ENCODE measurements at regions not wholly inside any gene's neighbourhood (a gene's known extent, or its start where the extent isn't known, plus 50 kb on each side); places are given as distances from the start of the nearest gene placed in this dataset.

DNA sequence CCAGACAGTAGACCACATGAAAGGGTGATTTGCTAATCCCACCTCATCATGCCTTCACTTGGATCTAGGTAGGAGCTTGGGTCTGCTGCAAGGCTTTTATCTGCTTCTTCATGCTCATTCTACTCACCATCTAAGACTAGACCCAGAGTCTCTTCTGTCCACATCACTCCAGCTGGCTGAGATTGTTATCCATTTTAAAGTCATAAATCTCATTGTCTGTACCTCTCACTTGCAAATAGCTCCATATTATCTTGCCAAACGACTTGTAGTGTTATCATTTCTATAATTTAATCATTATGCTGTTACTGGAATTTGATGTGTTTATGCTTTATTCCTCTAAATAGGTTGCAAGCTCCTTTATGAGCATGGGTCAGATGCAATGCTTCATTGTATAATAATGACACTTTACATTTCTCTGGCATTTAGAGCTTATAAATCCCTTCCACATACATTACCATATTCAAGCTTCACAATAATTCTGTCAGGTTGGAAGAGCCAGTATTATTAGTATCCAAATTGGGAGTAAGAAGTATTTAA, 254.2 kb upstream of the SORL1-AS1 start:
- H3K36me3 ChIP-seq (replicated peaks; ENCODE audit: control insufficient read depth, insufficient read depth, low read length), result no peaks in the 10 kb centered on the region
- DNase-seq, result no peak
- H3K4me3 ChIP-seq (ENCODE audit: insufficient read depth, low read depth, low read length), result no peak overlapping the region
- H3K27me3 ChIP-seq (ENCODE audit: control insufficient read depth, insufficient read depth, low read length), result no peaks in the 10 kb centered on the region

DNA sequence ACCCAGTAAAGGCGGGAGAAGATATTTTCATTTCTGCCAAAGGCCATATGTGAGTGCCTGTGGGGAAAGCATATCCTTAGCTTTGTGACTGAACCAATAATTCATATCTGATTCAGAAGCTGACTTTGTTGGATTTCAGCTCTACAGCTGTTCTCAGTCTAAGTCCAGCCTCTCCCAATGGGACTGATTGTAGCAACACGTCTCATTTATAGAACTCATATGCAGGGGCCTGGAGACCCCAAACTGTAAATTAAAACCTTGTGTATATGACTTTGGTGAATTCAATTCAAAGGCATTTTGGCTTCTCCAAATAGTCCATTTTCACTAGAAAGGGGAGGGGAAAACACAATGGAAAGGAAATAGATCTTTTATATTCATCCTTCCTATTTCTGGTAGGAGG, 250.4 kb upstream of the SORL1-AS1 start:
- DNase-seq, result no peak
- Histone ChIP-seq H3K4me3 (ENCODE audit: insufficient read depth, low read depth, low read length) (no peak overlapping the region), H3K27me3 (ENCODE audit: control insufficient read depth, insufficient read depth, low read length) (no peaks in the 10 kb centered on the region), H3K36me3 (replicated peaks; ENCODE audit: control insufficient read depth, insufficient read depth, low read length) (no peaks in the 10 kb centered on the region)

DNA sequence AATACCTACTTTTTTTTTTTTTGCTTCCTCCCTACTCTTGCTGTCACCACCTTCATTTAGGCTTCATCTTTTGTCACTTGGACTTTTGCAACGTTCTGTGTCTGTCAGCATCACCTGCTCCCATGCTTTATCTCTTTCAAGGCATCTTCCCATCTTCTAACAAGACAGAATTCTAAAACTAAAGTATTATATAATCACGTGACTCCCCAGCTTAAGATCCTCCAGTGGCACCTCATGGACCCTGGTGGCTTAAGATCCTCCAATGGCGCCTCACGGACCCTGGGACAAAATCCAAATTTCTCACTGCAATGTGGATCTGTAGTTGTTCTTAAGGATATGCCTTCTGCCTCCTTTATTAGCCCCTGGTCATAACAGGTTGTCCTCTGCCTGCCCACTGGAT, 248.2 kb upstream of the SORL1-AS1 start:
- Histone ChIP-seq H3K36me3 (replicated peaks; ENCODE audit: control insufficient read depth, insufficient read depth, low read length) (no peaks in the 10 kb centered on the region), H3K27me3 (ENCODE audit: control insufficient read depth, insufficient read depth, low read length) (no peaks in the 10 kb centered on the region), H3K4me3 (ENCODE audit: insufficient read depth, low read depth, low read length) (no peak overlapping the region)
- DNase-seq, result no peak

DNA sequence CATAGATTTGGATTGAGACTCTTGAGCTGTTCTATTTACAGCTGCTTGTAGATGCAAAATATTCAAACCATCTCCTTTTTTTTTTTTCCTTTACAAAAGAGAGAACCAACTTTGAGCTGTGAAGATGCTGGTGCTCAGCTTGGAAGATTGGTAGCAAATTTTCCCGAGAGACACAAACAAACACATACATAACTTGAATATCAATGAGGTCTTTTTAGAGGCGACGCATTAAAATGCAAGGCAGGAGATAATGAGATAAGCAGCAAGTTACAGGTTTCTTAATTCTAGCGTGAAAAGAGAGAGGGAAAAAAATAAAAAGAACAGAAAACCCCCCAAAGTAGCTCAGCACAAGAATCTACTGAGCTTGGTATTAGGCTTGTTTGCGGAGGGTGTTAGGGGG, 247.0 kb upstream of the SORL1-AS1 start:
- Histone ChIP-seq H3K36me3 (replicated peaks; ENCODE audit: control insufficient read depth, insufficient read depth, low read length) (no peaks in the 10 kb centered on the region), H3K27me3 (ENCODE audit: control insufficient read depth, insufficient read depth, low read length) (no peaks in the 10 kb centered on the region), H3K4me3 (ENCODE audit: insufficient read depth, low read depth, low read length) (no peak overlapping the region)
- DNase-seq, result no peak

DNA sequence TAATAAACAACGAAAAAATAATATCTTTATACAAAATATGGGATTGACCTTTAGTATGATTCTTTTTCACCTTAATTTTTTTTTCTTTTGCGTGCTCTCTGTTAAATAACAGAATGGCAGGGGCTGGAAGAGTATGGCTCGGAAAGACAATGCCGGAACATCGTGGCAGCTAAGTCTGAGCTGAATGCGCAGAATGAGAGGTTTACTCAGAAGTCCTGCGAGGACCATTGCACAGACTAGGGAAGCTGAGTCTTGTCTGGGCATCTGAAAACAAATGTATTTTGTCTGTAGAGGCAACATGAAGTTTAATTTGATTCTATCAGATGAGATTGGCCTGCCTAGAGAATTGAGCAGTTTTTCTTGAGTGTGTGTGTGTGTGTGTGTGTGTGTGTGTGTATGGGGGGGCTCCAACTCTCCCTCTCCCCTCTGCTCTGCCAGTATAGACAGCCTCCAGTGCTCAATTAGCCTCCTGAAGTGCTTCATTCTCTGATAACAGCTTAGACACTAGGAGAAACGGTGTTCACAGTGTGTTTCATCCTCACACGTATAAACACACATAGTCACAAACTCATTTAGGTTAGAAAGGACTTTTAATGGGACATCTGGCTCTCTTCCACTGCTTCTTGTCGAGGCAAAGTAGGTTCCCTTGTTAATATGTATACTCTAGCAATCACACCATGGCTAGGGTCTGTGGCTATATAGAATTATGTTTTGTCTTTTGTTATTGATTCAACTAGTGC, 244.3 kb upstream of the SORL1-AS1 start:
- no peak overlapping the region for H3K4me3 ChIP-seq (ENCODE audit: insufficient read depth, low read depth, low read length)
- no peak for DNase-seq
- no peaks in the 10 kb centered on the region for H3K36me3 ChIP-seq (replicated peaks; ENCODE audit: control insufficient read depth, insufficient read depth, low read length)
- H3K27me3 ChIP-seq (ENCODE audit: control insufficient read depth, insufficient read depth, low read length), result no peaks in the 10 kb centered on the region

DNA sequence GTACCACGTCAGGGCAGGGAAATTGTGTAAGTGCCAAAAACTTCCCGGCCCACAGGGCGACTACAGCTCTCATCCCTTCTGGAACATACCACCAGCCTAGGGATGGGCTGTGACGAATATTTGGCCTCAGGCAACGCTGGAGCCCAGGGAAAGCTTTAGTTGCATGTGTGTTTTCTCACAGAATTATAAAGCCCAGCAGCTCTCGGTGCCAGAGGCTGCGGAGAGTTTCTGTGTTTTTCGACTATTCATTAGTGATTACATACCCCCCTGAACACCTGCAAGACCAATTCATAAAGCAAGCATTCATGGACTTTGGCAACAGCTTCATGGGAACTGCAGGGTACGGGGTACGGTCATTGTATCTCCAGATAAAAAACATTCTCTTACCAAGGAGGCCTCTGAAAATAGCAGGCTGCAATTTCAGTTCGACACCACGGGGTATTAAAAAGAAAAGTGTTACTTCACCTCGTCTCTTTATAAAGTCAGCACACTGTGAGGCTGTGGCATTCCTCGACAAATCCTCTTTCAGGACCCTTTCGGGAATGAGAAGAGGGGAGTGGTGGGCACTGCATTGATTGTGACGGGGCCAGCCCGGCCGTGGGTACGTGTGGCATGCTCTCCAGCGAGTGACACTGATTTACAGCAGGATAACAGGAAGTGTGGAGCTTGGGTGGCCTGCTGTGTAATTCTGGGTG, 243.6 kb upstream of the SORL1-AS1 start:
- Histone ChIP-seq H3K27me3 (ENCODE audit: control insufficient read depth, insufficient read depth, low read length) (no peaks in the 10 kb centered on the region), H3K4me3 (ENCODE audit: insufficient read depth, low read depth, low read length) (no peak overlapping the region), H3K36me3 (replicated peaks; ENCODE audit: control insufficient read depth, insufficient read depth, low read length) (no peaks in the 10 kb centered on the region)
- no peak for DNase-seq

DNA sequence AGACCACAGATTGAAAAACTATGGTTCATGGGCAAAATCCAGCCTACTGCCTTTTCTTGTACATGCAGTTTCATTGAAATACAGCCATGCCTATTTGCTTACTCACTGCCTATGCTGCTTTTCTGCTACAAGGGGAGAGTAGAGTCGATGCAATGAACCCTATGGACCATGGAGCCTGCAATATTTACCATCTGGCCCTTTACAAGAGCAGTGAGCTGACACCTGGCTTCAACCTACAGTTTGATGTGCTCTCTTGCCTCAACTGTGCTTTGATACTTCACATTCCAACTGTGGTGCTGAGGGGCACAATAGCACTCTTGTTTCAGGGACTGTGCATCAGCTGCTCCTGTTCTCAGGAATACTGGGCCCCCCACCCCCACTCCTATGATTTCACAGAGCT, 239.5 kb upstream of the SORL1-AS1 start:
- Histone ChIP-seq H3K27me3 (ENCODE audit: control insufficient read depth, insufficient read depth, low read length) (no peaks in the 10 kb centered on the region), H3K36me3 (replicated peaks; ENCODE audit: control insufficient read depth, insufficient read depth, low read length) (no peaks in the 10 kb centered on the region), H3K4me3 (ENCODE audit: insufficient read depth, low read depth, low read length) (no peak overlapping the region)
- no peak for DNase-seq

DNA sequence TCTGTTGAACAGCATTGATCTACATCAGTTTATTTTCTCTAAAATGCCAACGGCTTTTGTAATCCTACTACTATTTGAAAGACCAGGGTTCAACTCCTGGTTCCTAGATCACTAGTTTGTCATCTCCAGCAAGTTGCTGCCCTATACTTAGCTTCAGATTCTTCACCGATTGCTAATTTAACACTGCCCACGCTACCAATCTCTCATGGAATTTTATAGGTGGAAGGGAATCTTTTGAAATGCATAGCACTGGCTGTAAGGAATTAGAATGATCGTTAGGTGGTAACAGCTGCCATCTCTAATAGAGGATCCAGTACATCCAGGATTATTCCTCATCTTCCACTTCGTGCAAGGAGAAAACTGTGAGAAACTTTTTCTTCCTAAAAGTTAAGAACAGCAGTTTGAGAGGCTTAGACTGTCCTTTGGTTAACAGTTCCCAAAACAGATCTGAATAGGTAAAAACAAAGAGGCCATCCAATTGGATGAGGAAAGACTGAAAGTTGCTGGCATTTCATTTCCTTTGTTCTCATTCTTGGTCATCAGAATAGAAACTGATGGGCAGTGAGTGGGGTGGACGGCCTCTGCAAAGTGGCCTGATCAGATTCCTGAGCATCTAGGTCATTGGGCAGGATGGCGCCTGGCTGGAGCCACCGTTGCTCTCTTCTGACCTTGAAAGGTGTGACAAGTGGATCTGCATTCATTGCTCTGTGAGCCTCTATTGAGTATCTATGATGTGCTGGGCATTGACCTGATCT, 236.3 kb upstream of the SORL1-AS1 start:
- Histone ChIP-seq H3K27me3 (ENCODE audit: control insufficient read depth, insufficient read depth, low read length) (no peaks in the 10 kb centered on the region), H3K36me3 (replicated peaks; ENCODE audit: control insufficient read depth, insufficient read depth, low read length) (no peaks in the 10 kb centered on the region), H3K4me3 (ENCODE audit: insufficient read depth, low read depth, low read length) (no peak overlapping the region)
- peak; percentile 27 for DNase-seq

DNA sequence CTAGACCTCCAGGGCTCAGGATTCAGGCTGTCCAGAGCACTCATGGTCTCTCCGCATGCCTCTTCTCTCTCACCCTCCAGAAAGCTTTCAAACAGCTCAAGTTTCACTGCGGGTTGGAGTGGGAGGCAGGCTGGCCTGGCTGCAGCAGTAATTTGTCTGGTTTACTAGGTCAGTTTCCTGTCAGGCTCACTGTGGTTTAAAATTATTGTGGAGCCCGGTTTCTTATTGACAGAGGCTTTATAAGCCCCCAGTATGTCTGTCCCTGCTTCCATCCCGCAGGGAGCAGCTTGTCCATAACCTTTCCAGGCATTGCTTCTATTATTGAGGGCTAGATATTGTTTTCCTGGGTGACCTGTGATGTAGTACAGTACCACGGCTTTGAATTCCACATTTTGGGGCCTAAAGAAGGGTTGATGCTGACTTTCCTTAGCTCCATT, 235.3 kb upstream of the SORL1-AS1 start:
- no peaks in the 10 kb centered on the region for H3K27me3 ChIP-seq (ENCODE audit: control insufficient read depth, insufficient read depth, low read length)
- DNase-seq, result no peak
- no peak overlapping the region for H3K4me3 ChIP-seq (ENCODE audit: insufficient read depth, low read depth, low read length)
- H3K36me3 ChIP-seq (replicated peaks; ENCODE audit: control insufficient read depth, insufficient read depth, low read length), result no peaks in the 10 kb centered on the region

DNA sequence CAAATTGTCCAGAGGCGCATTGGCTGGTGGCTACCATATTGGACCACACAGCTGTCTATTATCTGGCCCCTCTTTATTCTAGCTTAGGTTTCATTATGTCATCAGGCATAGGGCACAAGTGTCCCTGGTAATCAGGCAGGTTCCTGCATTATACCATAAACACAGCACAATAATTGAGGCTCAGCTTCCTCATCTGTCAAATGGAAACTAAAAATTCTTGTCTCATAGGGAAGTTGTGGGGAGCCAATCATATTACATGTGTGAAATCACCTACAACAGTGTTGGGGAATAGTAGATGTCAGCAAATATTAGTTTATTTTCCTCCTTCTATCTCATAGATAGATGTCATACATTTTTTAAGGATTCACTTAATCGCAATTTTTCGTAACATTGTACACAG, 231.0 kb upstream of the SORL1-AS1 start:
- H3K4me3 ChIP-seq (ENCODE audit: insufficient read depth, low read depth, low read length), result no peak overlapping the region
- H3K27me3 ChIP-seq (ENCODE audit: control insufficient read depth, insufficient read depth, low read length), result no peaks in the 10 kb centered on the region
- H3K36me3 ChIP-seq (replicated peaks; ENCODE audit: control insufficient read depth, insufficient read depth, low read length), result no peaks in the 10 kb centered on the region
- DNase-seq, result no peak
